LNCaP clone FGC (cell line): ENCODE measurements at regions not wholly inside any gene's neighbourhood (a gene's known extent, or its start where the extent isn't known, plus 50 kb on each side); places are given as distances from the start of the nearest gene placed in this dataset.
"Not testable (repeated sequence)": the region's sequence is repeated elsewhere in the genome, so short reads cannot be mapped to it uniquely, and the experiment has no call there.

Experiments used
- DNase-seq: peaks from one replicate; pipeline ENCODE4 v3.0.0-alpha.2; 2011; ENCODE audit warnings: low read depth
- H3K4me3 ChIP-seq: 2 replicates; pipeline ENCODE4 v1.5.1; 2011; ENCODE audit warnings: mild to moderate bottlenecking, low read depth, low read length, control low read depth
- CTCF ChIP-seq: IDR thresholded peaks from 2 replicates; pipeline ENCODE4 v1.5.1; 2012; ENCODE audit warnings: mild to moderate bottlenecking; ENCODE audit not compliant: control insufficient read depth, insufficient read depth; ENCODE audit errors: extremely low read depth

DNA sequence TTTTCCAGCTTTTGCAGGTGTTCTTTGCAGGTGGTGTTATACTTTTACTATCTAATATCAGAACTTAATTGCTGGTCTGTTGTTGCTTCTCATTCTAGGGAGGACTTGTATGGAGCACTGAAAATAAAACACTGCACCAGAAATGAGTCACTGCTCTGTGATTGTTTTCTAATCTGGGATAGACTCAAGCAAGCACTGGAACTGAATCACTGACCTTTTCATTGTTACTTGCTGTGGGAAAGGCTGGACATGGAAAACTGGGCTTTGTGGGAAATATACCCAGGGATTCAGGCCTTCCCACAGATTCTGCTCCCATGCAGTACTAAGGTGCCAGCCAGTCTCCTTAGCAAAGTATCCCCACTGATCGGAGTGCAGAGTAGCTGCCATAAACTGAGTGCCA is 470.0 kb upstream of the GCFC2 start:
- TF ChIP-seq CTCF = no peak
- no peak for DNase-seq
- H3K4me3 ChIP-seq = no peak overlapping the region

DNA sequence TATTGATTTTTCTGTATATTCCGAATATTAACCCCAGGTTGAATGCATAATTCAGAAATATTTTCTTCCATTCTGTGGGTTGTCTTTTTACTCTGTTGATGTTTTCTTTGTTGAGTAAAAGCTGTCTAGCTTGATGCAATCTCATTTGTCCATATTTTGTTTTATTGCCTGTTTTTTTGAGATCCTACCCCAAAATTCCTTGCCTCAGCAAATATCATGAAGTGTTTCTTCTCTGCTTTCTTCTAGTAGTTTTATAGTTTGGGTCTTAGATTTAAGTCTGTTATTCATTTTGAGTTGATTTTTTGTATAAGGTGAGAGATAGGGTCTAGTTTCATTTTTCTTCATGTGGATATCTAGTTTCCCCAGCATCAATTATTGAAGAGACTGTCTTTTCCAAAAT is 467.9 kb upstream of the GCFC2 start:
- H3K4me3 ChIP-seq = no peak overlapping the region
- no peak for DNase-seq
- TF ChIP-seq CTCF = no peak

GRCh38 chr2:76175295-76175694 is 464.6 kb upstream of the GCFC2 start:
- TF ChIP-seq CTCF = no peak
- no peak for DNase-seq
- H3K4me3 ChIP-seq = no peak overlapping the region

DNA sequence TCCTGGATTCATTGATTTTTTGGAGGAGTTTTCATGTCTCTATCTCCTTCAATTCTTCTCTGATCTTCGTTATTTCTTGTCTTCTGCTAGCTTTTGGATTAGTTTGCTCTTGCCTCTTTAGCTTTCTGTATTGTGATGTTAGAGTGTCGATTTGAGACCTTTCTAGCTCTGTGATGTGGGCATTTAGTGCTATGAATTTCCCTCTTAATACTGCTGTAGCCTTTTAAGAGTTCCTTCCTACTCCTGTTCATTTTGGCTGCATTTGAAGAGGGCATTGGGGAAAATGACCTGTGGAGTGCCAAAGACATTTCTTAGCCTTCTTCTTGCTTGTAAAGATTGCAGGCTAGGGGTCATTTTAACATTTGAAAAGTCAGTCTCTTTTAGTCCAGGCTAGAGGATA is 463.8 kb upstream of the GCFC2 start:
- no peak for TF ChIP-seq CTCF
- DNase-seq = no peak
- no peak overlapping the region for H3K4me3 ChIP-seq

- not testable (repeated sequence) for DNase-seq, H3K4me3 ChIP-seq
These were observed 462.5 kb upstream of the GCFC2 start for GRCh38 chr2:76173206-76173605.

DNA sequence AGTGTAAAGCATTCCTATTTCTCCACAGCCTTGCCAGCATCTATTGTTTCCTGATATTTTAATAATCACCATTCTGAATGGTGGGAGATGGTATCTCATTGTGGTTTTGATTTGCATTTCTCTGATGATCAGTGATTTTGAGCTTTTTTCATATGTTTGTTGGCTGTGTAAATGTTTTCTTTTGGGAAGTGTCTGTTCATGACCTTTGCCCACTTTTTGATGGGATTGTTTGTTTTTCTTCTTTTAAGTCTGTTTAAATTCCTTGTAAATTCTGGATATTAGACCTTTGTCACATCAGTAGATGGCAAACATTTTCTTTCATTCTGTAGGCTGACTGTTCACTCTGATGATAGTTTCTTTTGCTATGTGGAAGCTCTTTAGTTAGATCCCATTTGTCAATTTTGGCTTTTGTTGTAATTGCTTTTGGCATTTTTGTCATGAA is 461.5 kb upstream of the GCFC2 start:
- not testable (repeated sequence) for DNase-seq, H3K4me3 ChIP-seq

GRCh38 chr2:76170856-76171255 is 460.1 kb upstream of the GCFC2 start:
- no peak overlapping the region for H3K4me3 ChIP-seq
- TF ChIP-seq CTCF = no peak
- no peak for DNase-seq

DNA sequence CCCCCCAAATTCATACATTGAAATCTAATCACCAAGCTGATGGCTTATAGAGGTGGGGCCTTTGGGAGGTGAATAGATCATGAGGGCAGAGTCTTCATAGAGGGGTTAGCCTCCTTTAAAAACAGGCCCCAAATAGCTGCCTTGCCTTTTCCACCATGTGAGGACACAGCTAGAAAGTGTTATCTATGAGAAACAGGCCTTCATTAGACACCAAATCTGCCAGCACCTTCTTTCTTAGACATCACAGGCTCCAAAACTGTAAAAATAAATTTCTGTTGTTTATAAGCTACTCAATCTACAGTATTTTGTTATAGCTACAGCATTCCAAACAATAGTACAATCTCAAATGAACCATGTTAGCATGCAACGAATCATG is 459.3 kb upstream of the GCFC2 start:
- H3K4me3 ChIP-seq = no peak overlapping the region
- no peak for DNase-seq
- no peak for TF ChIP-seq CTCF
